Upper lobe of right lung (tissue), 1 donor: ENCODE measurements at regions not wholly inside any gene's neighbourhood (a gene's known extent, or its start where the extent isn't known, plus 50 kb on each side); places are given as distances from the start of the nearest gene placed in this dataset.

Source experiments
- ATAC-seq: fragments of 200-7000 bp; cut with Tn5 transposase; one replicate; pipeline ENCODE4 v1.9.1; 2020; ENCODE audit warnings: mild to moderate bottlenecking, moderate library complexity
- DNase-seq: peaks from one replicate; pipeline ENCODE4 v3.0.0-alpha.2; 2020
- H3K27ac ChIP-seq: fragments of 200-600 bp; one replicate; pipeline ENCODE4 v1.8.0; 2022
- H3K27me3 ChIP-seq: fragments of 200-600 bp; one replicate; pipeline ENCODE4 v1.8.0; 2022; ENCODE audit warnings: mild to moderate bottlenecking
- H3K36me3 ChIP-seq: fragments of 200-600 bp; one replicate; pipeline ENCODE4 v1.8.0; 2022
- H3K4me1 ChIP-seq: fragments of 200-600 bp; one replicate; pipeline ENCODE4 v1.8.0; 2022
- H3K4me3 ChIP-seq: fragments of 200-600 bp; one replicate; pipeline ENCODE4 v1.8.0; 2022; ENCODE audit warnings: mild to moderate bottlenecking
- H3K9me3 ChIP-seq: fragments of 200-600 bp; one replicate; pipeline ENCODE4 v1.8.0; 2022
- CTCF ChIP-seq: fragments of 200-600 bp; IDR thresholded peaks from one replicate; pipeline ENCODE4 v1.8.0; 2022; ENCODE audit warnings: antibody characterized with exemption
- intact Hi-C: fragments of 100-400 bp; cut with DNase I; formaldehyde crosslinking; loops from one replicate; pipeline ENCODE4 v1.11.0; 2022
- donor health status: DM: no; HTN: yes; CAD: no; lungs with severe emphysema.

- DNase-seq (no peak), ATAC-seq (no peak)
- Histone ChIP-seq H3K27me3 (no peaks in the 10 kb centered on the region), H3K4me3 (no peak overlapping the region), H3K4me1 (peaks cover 2% of the 10 kb centered on the region), H3K27ac (peak overlapping the region; percentile 7), H3K9me3 (no peaks in the 10 kb centered on the region), H3K36me3 (no peaks in the 10 kb centered on the region)
- TF ChIP-seq CTCF = no peak
- intact Hi-C loops = no loop called here
These were observed 230.6 kb upstream of the GPRIN3 start for GRCh38 chr4:89538171-89538570.

GRCh38 chr4:89537281-89537680, 229.7 kb upstream of the GPRIN3 start:
- H3K27me3 ChIP-seq = no peaks in the 10 kb centered on the region
- H3K4me3 ChIP-seq = no peak overlapping the region
- H3K27ac ChIP-seq = no peak overlapping the region
- DNase-seq (no peak), ATAC-seq (no peak)
- intact Hi-C loops = no loop called here
- no peaks in the 10 kb centered on the region for H3K9me3 ChIP-seq
- no peaks in the 10 kb centered on the region for H3K36me3 ChIP-seq
- H3K4me1 ChIP-seq = peaks cover 2% of the 10 kb centered on the region
- no peak for TF ChIP-seq CTCF

- H3K4me3 ChIP-seq = no peak overlapping the region
- DNase-seq (no peak), ATAC-seq (no peak)
- H3K4me1 ChIP-seq = peaks cover 2% of the 10 kb centered on the region
- no peaks in the 10 kb centered on the region for H3K9me3 ChIP-seq
- H3K27me3 ChIP-seq = no peaks in the 10 kb centered on the region
- H3K36me3 ChIP-seq = no peaks in the 10 kb centered on the region
- no peak for TF ChIP-seq CTCF
- H3K27ac ChIP-seq = no peak overlapping the region
- intact Hi-C loops = no loop called here
These were observed 227.7 kb upstream of the GPRIN3 start for GRCh38 chr4:89535251-89535650.

- H3K4me3 ChIP-seq = no peak overlapping the region
- H3K36me3 ChIP-seq = no peaks in the 10 kb centered on the region
- no peaks in the 10 kb centered on the region for H3K27me3 ChIP-seq
- intact Hi-C loops = no loop called here
- H3K9me3 ChIP-seq = no peaks in the 10 kb centered on the region
- ATAC-seq (no peak), DNase-seq (no peak)
- TF ChIP-seq CTCF = no peak
- H3K4me1 ChIP-seq = peaks cover 2% of the 10 kb centered on the region
- no peak overlapping the region for H3K27ac ChIP-seq
These were observed 226.8 kb upstream of the GPRIN3 start for GRCh38 chr4:89534356-89534755.

- no peak for DNase-seq
- Histone ChIP-seq H3K36me3 (no peaks in the 10 kb centered on the region), H3K9me3 (no peaks in the 10 kb centered on the region), H3K4me1 (no peaks in the 10 kb centered on the region), H3K4me3 (no peak overlapping the region), H3K27ac (no peak overlapping the region), H3K27me3 (no peaks in the 10 kb centered on the region)
- no peak for TF ChIP-seq CTCF
- intact Hi-C loops = no loop called here
- no peak for ATAC-seq
These were observed 224.5 kb upstream of the GPRIN3 start for GRCh38 chr4:89531932-89532640.
